ENCODE measurements at regions not wholly inside any gene's neighbourhood (a gene's known extent, or its start where the extent isn't known, plus 50 kb on each side); places are given as distances from the start of the nearest gene placed in this dataset.

DNA sequence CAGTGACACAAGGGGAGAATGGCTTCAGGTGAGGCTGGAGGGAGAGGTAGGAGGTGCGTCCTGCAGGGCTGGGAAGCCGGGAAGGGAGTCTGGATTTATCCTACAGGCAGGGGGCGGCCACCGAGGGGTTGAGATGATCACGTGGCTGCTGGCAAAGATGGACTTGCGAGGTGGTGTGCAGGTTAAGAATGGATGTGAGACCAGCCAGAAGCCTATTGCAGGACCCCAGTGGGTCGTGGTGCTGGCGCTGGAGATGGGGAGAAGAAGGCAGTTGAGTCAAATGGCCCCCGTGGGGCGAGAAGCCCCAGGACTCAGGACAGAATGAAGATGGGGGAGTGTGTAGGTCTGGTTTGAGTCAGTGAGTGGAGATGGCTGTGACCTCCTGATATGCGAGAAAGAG lies 183.1 kb downstream of the FAM43A start:
- no peak for TF ChIP-seq ZNF274 (IDR thresholded peaks at IDR 0.05; ENCODE audit: low read depth, low read length)
- no peak for TF ChIP-seq YY1 (IDR thresholded peaks at IDR 0.05; ENCODE audit: insufficient read depth, insufficient read length)

All from NT2/D1 (cell line).